ENCODE measurements at regions not wholly inside any gene's neighbourhood (a gene's known extent, or its start where the extent isn't known, plus 50 kb on each side); places are given as distances from the start of the nearest gene placed in this dataset.

DNA sequence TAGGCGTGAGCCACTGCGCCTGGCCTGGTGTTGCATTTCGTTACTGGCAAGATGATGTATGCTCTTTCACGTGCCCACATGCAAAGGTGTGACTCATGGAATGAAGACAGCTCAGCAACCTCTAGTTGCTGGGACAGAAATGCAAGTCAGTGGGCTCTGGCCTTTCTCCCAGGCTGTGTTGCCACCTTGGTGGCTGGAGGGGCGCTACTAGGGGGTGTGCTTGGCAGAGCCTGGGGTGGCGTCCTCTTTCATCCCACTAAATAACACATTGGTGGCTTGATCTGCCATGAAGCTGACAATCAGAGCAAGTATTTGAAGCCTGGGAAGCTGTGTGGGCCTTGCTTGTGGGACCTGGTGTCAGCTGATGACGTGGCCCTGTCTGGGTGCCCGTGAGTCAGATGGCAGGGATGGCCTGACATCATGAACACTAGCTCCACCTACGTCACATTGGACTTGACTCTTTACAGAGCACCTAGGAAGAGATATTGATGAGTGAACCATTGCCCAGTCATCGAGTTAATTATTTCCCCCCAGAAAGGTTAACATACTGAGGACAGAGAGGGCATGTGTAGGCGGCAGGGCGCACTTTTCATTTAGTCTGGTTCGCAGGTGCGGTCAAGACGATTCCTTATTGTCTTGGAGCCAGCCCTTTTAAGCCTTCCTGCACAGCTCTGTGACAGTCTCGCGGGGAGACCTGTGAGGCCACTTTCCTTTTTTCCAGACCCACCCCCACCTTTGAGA, 154.2 kb downstream of the TM9SF2 start (continued):
- TF ChIP-seq, protein P1, sequence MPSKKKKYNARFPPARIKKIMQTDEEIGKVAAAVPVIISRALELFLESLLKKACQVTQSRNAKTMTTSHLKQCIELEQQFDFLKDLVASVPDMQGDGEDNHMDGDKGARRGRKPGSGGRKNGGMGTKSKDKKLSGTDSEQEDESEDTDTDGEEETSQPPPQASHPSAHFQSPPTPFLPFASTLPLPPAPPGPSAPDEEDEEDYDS (CRISPR knock-in tag; IDR thresholded peaks at IDR 0.05) = no peak
- TF ChIP-seq NCOR1 (IDR thresholded peaks at IDR 0.05; ENCODE audit: borderline replicate concordance, low read length) = no peak
- no peak for TF ChIP-seq DPF2 (CRISPR knock-in tag; IDR thresholded peaks at IDR 0.05; ENCODE audit: borderline replicate concordance, low read depth)
- no peak for TF ChIP-seq HMG20B (CRISPR knock-in tag; conservative IDR thresholded peaks at IDR 0.05)
- TF ChIP-seq ZNF558 (CRISPR knock-in tag; IDR thresholded peaks at IDR 0.05; ENCODE audit: borderline replicate concordance) = no peak

DNA sequence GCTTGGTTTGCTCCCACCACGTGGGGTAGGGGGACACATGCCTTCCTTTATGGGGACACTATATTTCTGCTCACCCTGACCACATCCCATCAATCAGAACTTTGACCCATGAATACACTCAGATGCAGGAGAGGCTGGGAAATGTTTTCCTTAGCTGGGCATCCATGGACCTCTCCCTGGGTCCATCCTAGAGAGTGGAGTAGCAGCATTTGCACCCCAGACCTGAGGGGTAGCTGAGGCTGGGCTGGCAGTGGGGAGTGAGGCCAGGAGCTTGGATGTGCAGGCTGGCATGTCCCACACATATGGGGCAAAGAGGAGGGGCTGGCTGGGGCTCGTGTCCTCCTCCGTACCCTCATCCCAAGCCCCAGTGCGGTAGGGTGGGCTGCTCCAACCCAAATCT, 152.8 kb downstream of the TM9SF2 start:
- no peak for FAIRE-seq
- ChIA-PET POLR2A (no interaction called here), CTCF (ENCODE audit: low intra/inter-chr PET ratio, low total read pairs) (no interaction called here)
- no peak overlapping the region for H3K27ac ChIP-seq (ENCODE audit: extremely low read length, insufficient read depth, low read length)
- intact Hi-C loops (cut with micrococcal nuclease; ENCODE audit: unreplicated experiment) = no loop called here
- H3K36me3 ChIP-seq (replicated peaks in 1 of 2; ENCODE audit: control insufficient read depth in 1 of 2, insufficient read depth in 2 of 2, low read length in 2 of 2) = no peaks in the 10 kb centered on the region
- no peaks in the 10 kb centered on the region for H3K9me3 ChIP-seq (ENCODE audit: low read length)
- in situ Hi-C loops (cut with HindIII; ENCODE audit: extremely low pct_ligation_motif_present, low pct_unique_long_range_greater_than_20kb) = loop anchor here (25.0 kb wide), 3 partner anchors 583 to 1458 kb away; no protein-coding TSS in a partner anchor
- 66% methylated on average over 4 of the region's 4 CpGs for WGBS (ENCODE audit: low lambda C conversion rate)
- no peaks in the 10 kb centered on the region for H4K20me1 ChIP-seq (ENCODE audit: insufficient read depth, low read length)
- no TSS peak for BruUV-seq (replicated peaks)
- no peak overlapping the region for H2AFZ ChIP-seq (ENCODE audit: low read length)
- peaks cover 29% of the 10 kb centered on the region for H3K4me1 ChIP-seq (ENCODE audit: insufficient read depth, low read length)
- H3K4me3 ChIP-seq (replicated peaks in 1 of 3; ENCODE audit: insufficient read depth in 1 of 3, low read depth in 2 of 3, low read length in 3 of 3) = no peak overlapping the region
- H3K9ac ChIP-seq (ENCODE audit: insufficient read depth, low read depth, low read length) = no peak overlapping the region
- H3K4me2 ChIP-seq (ENCODE audit: low read depth, low read length) = no peak overlapping the region
- H3K79me2 ChIP-seq (ENCODE audit: insufficient read depth, low read length) = no peaks in the 10 kb centered on the region
- no peaks in the 10 kb centered on the region for H3K27me3 ChIP-seq (ENCODE audit: control insufficient read depth in 1 of 2, insufficient read depth in 2 of 2, low read length in 2 of 2)
- no peak for DNase-seq (ENCODE audit: low spot score)
- TF ChIP-seq, protein P2, sequence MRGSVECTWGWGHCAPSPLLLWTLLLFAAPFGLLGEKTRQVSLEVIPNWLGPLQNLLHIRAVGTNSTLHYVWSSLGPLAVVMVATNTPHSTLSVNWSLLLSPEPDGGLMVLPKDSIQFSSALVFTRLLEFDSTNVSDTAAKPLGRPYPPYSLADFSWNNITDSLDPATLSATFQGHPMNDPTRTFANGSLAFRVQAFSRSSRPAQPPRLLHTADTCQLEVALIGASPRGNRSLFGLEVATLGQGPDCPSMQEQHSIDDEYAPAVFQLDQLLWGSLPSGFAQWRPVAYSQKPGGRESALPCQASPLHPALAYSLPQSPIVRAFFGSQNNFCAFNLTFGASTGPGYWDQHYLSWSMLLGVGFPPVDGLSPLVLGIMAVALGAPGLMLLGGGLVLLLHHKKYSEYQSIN (CRISPR knock-in tag; IDR thresholded peaks at IDR 0.05; ENCODE audit: borderline replicate concordance) = no peak
- no peak for TF ChIP-seq ZFP37 (CRISPR knock-in tag; IDR thresholded peaks at IDR 0.05; ENCODE audit: borderline replicate concordance)
- no peak for TF ChIP-seq ZNF33B (CRISPR knock-in tag; IDR thresholded peaks at IDR 0.05)
- no peak for TF ChIP-seq KDM3A (CRISPR knock-in tag; IDR thresholded peaks at IDR 0.05; ENCODE audit: low read depth)
- TF ChIP-seq, protein P3, sequence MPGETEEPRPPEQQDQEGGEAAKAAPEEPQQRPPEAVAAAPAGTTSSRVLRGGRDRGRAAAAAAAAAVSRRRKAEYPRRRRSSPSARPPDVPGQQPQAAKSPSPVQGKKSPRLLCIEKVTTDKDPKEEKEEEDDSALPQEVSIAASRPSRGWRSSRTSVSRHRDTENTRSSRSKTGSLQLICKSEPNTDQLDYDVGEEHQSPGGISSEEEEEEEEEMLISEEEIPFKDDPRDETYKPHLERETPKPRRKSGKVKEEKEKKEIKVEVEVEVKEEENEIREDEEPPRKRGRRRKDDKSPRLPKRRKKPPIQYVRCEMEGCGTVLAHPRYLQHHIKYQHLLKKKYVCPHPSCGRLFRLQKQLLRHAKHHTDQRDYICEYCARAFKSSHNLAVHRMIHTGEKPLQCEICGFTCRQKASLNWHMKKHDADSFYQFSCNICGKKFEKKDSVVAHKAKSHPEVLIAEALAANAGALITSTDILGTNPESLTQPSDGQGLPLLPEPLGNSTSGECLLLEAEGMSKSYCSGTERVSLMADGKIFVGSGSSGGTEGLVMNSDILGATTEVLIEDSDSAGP (CRISPR knock-in tag; IDR thresholded peaks at IDR 0.05; ENCODE audit: borderline replicate concordance) = no peak
- no peak for TF ChIP-seq ZSCAN20 (CRISPR knock-in tag; IDR thresholded peaks at IDR 0.05; ENCODE audit: borderline replicate concordance)
- no peak for TF ChIP-seq BCL6 (CRISPR knock-in tag; IDR thresholded peaks at IDR 0.05)
- no peak for TF ChIP-seq NFKBIZ (CRISPR knock-in tag; IDR thresholded peaks at IDR 0.05)
- TF ChIP-seq ZFAT (CRISPR knock-in tag; conservative IDR thresholded peaks at IDR 0.05) = no peak
- TF ChIP-seq KLF11 (CRISPR knock-in tag; IDR thresholded peaks at IDR 0.05) = no peak
- TF ChIP-seq, protein P4, sequence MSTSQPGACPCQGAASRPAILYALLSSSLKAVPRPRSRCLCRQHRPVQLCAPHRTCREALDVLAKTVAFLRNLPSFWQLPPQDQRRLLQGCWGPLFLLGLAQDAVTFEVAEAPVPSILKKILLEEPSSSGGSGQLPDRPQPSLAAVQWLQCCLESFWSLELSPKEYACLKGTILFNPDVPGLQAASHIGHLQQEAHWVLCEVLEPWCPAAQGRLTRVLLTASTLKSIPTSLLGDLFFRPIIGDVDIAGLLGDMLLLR (CRISPR knock-in tag; IDR thresholded peaks at IDR 0.05) = no peak
- no peak for ATAC-seq
